HG03025 (cell line): ENCODE measurements at regions not wholly inside any gene's neighbourhood (a gene's known extent, or its start where the extent isn't known, plus 50 kb on each side); places are given as distances from the start of the nearest gene placed in this dataset.
"Not testable (repeated sequence)": the region's sequence is repeated elsewhere in the genome, so short reads cannot be mapped to it uniquely, and the experiment has no call there.

Source experiments
- ATAC-seq: cut with Tn5 transposase; IDR thresholded peaks from one replicate; pipeline ENCODE4 v1.9.1; 2021; ENCODE audit warnings: mild to moderate bottlenecking, moderate library complexity; ENCODE audit not compliant: unreplicated experiment, low FRiP score

GRCh38 chr5:58165152-58165551 lies 294.7 kb downstream of the PLK2 start:
- ATAC-seq = no peak

- ATAC-seq = not testable (repeated sequence)
Observed at GRCh38 chr5:58161889-58162288, 298.0 kb downstream of the PLK2 start.

- peak; percentile 75 for ATAC-seq
Observed at GRCh38 chr5:58156973-58157701, 302.7 kb downstream of the PLK2 start.

GRCh38 chr5:58156361-58156760 lies 303.5 kb downstream of the PLK2 start:
- no peak for ATAC-seq

GRCh38 chr5:58153255-58153654 lies 306.6 kb downstream of the PLK2 start:
- ATAC-seq = no peak

- no peak for ATAC-seq
Observed at GRCh38 chr5:58151414-58151813, 308.5 kb downstream of the PLK2 start.

- ATAC-seq = no peak
Observed at GRCh38 chr5:58150926-58151325, 309.0 kb downstream of the PLK2 start.

GRCh38 chr5:58149746-58150145 lies 310.1 kb downstream of the PLK2 start:
- ATAC-seq = no peak

GRCh38 chr5:58149345-58149744 lies 310.5 kb downstream of the PLK2 start:
- no peak for ATAC-seq

GRCh38 chr5:58148254-58148775 lies 311.6 kb downstream of the PLK2 start:
- no peak for ATAC-seq

- ATAC-seq = no peak
Observed at GRCh38 chr5:58145397-58145934, 314.4 kb downstream of the PLK2 start.

- no peak for ATAC-seq
Observed at GRCh38 chr5:58143727-58144126, 316.2 kb downstream of the PLK2 start.

GRCh38 chr5:58143181-58143580 lies 316.7 kb downstream of the PLK2 start:
- no peak for ATAC-seq

- ATAC-seq = no peak
Observed at GRCh38 chr5:58138791-58139190, 321.1 kb downstream of the PLK2 start.

- no peak for ATAC-seq
Observed at GRCh38 chr5:58136406-58136805, 323.5 kb downstream of the PLK2 start.

GRCh38 chr5:58135571-58136335 lies 324.1 kb downstream of the PLK2 start:
- no peak for ATAC-seq

- no peak for ATAC-seq
Observed at GRCh38 chr5:58133631-58134296, 326.1 kb downstream of the PLK2 start.

- ATAC-seq = no peak
Observed at GRCh38 chr5:58133216-58133615, 326.7 kb downstream of the PLK2 start.

GRCh38 chr5:58127255-58128220 lies 332.3 kb downstream of the PLK2 start:
- no peak for ATAC-seq

GRCh38 chr5:58123501-58123900 lies 336.4 kb downstream of the PLK2 start:
- no peak for ATAC-seq
